ENCODE measurements at regions not wholly inside any gene's neighbourhood (a gene's known extent, or its start where the extent isn't known, plus 50 kb on each side); places are given as distances from the start of the nearest gene placed in this dataset.

- DNase-seq (ENCODE audit: low read depth): no peak
- in situ Hi-C loops (cut with HindIII; ENCODE audit: low sequenced_read_pairs): loop anchor here (5.0 kb wide), 1 partner anchor 33 kb away; no protein-coding TSS in a partner anchor
- no peak overlapping the region for H3K4me3 ChIP-seq (ENCODE audit: low read depth, low read length)
- TF ChIP-seq, protein P1, sequence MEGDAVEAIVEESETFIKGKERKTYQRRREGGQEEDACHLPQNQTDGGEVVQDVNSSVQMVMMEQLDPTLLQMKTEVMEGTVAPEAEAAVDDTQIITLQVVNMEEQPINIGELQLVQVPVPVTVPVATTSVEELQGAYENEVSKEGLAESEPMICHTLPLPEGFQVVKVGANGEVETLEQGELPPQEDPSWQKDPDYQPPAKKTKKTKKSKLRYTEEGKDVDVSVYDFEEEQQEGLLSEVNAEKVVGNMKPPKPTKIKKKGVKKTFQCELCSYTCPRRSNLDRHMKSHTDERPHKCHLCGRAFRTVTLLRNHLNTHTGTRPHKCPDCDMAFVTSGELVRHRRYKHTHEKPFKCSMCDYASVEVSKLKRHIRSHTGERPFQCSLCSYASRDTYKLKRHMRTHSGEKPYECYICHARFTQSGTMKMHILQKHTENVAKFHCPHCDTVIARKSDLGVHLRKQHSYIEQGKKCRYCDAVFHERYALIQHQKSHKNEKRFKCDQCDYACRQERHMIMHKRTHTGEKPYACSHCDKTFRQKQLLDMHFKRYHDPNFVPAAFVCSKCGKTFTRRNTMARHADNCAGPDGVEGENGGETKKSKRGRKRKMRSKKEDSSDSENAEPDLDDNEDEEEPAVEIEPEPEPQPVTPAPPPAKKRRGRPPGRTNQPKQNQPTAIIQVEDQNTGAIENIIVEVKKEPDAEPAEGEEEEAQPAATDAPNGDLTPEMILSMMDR (IDR thresholded peaks at IDR 0.05; ENCODE audit: low read depth, low read length, missing control alignments): no peak
Observed at GRCh38 chr12:124243936-124244335, 51.0 kb upstream of the RFLNA start.

All from astrocyte of the cerebellum (primary cell).